ENCODE measurements at regions not wholly inside any gene's neighbourhood (a gene's known extent, or its start where the extent isn't known, plus 50 kb on each side); places are given as distances from the start of the nearest gene placed in this dataset.

DNA sequence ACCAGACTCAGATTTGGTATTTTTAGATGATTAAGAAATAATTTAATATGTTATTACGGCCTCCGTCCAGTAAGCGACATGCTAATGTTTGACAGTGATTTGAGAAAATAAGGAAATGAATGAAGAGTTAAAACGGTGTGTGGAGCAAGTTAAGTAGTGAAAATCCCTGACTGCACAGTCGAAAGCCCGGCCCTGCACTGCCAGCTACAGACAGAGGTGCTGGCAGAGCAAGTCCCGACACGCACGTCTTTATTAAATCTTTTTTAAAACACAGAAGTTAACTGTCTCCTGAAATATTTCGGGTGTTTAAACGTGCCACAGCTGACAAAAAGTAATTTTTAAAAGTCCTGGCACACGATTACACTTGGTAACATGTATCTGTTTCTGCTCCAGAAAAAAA lies 293.4 kb upstream of the RNF32 start:
- ChIA-PET CTCF (no interaction called here), POLR2A (no interaction called here)
- no peaks in the 10 kb centered on the region for H3K4me1 Mint-ChIP-seq (ENCODE audit: insufficient read depth, unreplicated experiment)
- H3K27ac Mint-ChIP-seq (ENCODE audit: low read depth, unreplicated experiment): no peak overlapping the region
- intact Hi-C loops (cut with micrococcal nuclease): no loop called here
- TF ChIP-seq, protein P1, sequence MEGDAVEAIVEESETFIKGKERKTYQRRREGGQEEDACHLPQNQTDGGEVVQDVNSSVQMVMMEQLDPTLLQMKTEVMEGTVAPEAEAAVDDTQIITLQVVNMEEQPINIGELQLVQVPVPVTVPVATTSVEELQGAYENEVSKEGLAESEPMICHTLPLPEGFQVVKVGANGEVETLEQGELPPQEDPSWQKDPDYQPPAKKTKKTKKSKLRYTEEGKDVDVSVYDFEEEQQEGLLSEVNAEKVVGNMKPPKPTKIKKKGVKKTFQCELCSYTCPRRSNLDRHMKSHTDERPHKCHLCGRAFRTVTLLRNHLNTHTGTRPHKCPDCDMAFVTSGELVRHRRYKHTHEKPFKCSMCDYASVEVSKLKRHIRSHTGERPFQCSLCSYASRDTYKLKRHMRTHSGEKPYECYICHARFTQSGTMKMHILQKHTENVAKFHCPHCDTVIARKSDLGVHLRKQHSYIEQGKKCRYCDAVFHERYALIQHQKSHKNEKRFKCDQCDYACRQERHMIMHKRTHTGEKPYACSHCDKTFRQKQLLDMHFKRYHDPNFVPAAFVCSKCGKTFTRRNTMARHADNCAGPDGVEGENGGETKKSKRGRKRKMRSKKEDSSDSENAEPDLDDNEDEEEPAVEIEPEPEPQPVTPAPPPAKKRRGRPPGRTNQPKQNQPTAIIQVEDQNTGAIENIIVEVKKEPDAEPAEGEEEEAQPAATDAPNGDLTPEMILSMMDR (IDR thresholded peaks at IDR 0.05; ENCODE audit: unreplicated experiment): no peak
- no peaks in the 10 kb centered on the region for H3K36me3 Mint-ChIP-seq (ENCODE audit: insufficient read depth, unreplicated experiment)
- H3K27me3 Mint-ChIP-seq (ENCODE audit: insufficient read depth, unreplicated experiment): no peaks in the 10 kb centered on the region
- no TSS peak for BruUV-seq (replicated peaks)
- DNase-seq (ENCODE audit: unreplicated experiment): no peak
- no peaks in the 10 kb centered on the region for H3K9me3 Mint-ChIP-seq (ENCODE audit: unreplicated experiment)
- peak overlapping the region; percentile 7 for H3K4me3 Mint-ChIP-seq (ENCODE audit: unreplicated experiment)

DNA sequence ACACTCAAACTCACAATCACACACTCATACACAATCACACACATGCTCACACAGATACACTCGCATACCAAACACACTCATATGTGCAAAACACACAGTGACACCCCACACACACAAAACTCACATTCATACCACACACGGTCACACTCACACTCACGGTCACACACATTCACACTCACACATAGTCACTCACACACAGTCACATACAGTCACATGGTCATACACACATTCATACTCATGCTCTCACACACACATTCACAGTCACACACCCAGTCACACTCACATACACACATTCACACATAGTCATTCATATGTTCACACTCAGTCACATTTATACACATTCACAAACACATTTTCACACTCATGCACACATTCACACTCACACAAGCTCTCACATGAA lies 296.0 kb upstream of the RNF32 start:
- H3K27me3 Mint-ChIP-seq (ENCODE audit: insufficient read depth, unreplicated experiment): no peaks in the 10 kb centered on the region
- TF ChIP-seq, protein P1 (IDR thresholded peaks at IDR 0.05; ENCODE audit: unreplicated experiment): no peak
- H3K36me3 Mint-ChIP-seq (ENCODE audit: insufficient read depth, unreplicated experiment): no peaks in the 10 kb centered on the region
- no peaks in the 10 kb centered on the region for H3K4me1 Mint-ChIP-seq (ENCODE audit: insufficient read depth, unreplicated experiment)
- ChIA-PET POLR2A (no interaction called here), CTCF (no interaction called here)
- no peak overlapping the region for H3K4me3 Mint-ChIP-seq (ENCODE audit: unreplicated experiment)
- intact Hi-C loops (cut with micrococcal nuclease): no loop called here
- DNase-seq (ENCODE audit: unreplicated experiment): no peak
- H3K27ac Mint-ChIP-seq (ENCODE audit: low read depth, unreplicated experiment): no peak overlapping the region
- BruUV-seq (replicated peaks): no TSS peak
- H3K9me3 Mint-ChIP-seq (ENCODE audit: unreplicated experiment): no peaks in the 10 kb centered on the region

DNA sequence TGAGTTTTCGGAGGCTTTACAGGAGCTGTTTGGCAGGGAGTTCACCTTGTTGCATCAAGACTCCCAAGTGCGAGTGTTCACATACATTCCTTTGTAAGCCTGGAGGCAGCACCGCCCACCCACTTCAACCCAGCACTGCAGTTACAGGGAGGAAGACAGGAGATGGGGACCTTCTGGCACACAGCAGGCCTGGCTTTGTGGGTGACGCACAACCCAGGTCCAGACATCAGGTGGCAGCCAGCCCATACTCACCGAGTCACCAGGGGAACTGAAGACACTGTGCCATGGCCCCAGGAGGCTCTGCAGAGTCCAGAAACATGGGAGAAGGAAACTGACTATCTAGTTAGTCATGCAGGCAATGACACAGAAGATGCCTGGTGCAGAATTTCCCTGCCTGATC lies 305.9 kb upstream of the RNF32 start:
- H3K27ac Mint-ChIP-seq (ENCODE audit: low read depth, unreplicated experiment): no peak overlapping the region

DNA sequence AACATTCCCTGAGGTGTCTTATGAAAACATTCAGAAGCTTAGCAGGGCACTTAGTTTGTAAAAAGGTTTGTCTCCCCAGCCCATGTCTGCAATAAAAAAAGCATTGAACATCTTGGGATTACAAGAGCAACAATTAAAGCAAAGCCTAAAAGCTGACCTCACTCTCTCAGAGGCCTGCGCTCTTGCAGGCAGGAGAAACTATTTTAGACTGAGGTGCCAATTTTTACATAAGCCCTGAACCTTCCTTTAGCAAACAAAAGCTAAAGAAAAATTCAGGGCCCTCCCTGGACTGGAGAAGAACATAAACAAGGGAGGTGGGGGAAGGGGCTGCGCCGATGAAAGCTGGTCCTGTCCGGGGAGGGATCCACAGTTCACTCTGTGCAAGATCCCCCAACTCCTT lies 312.7 kb upstream of the RNF32 start:
- ChIA-PET POLR2A (interaction anchor here (0.7 to 1.3 kb wide), 2 partner anchors 16 to 145 kb away, joined by 3 read pairs; no protein-coding TSS in a partner anchor), CTCF (no interaction called here)
- Mint-ChIP-seq H3K9me3 (ENCODE audit: unreplicated experiment) (peaks cover 10% of the 10 kb centered on the region), H3K4me3 (ENCODE audit: unreplicated experiment) (no peak overlapping the region), H3K27ac (ENCODE audit: low read depth, unreplicated experiment) (no peak overlapping the region), H3K27me3 (ENCODE audit: insufficient read depth, unreplicated experiment) (no peaks in the 10 kb centered on the region), H3K36me3 (ENCODE audit: insufficient read depth, unreplicated experiment) (no peaks in the 10 kb centered on the region), H3K4me1 (ENCODE audit: insufficient read depth, unreplicated experiment) (no peaks in the 10 kb centered on the region)
- intact Hi-C loops (cut with micrococcal nuclease): no loop called here
- TF ChIP-seq, protein P1 (IDR thresholded peaks at IDR 0.05; ENCODE audit: unreplicated experiment): no peak
- DNase-seq (ENCODE audit: unreplicated experiment): no peak
- no TSS peak for BruUV-seq (replicated peaks)

More for the DNA sequence above, 305.9 kb upstream of the RNF32 start:
- TF ChIP-seq, protein P1 (IDR thresholded peaks at IDR 0.05; ENCODE audit: unreplicated experiment): no peak
- intact Hi-C loops (cut with micrococcal nuclease): loop anchor here (10.0 kb wide), 1 partner anchor 140 kb away; no protein-coding TSS in a partner anchor
- Mint-ChIP-seq H3K36me3 (ENCODE audit: insufficient read depth, unreplicated experiment) (no peaks in the 10 kb centered on the region), H3K4me3 (ENCODE audit: unreplicated experiment) (no peak overlapping the region), H3K27me3 (ENCODE audit: insufficient read depth, unreplicated experiment) (peaks cover 10% of the 10 kb centered on the region), H3K4me1 (ENCODE audit: insufficient read depth, unreplicated experiment) (no peaks in the 10 kb centered on the region), H3K9me3 (ENCODE audit: unreplicated experiment) (peaks cover 10% of the 10 kb centered on the region)
- ChIA-PET POLR2A (no interaction called here), CTCF (interaction anchor here (0.5 to 1.0 kb wide), 5 partner anchors 34 to 527 kb away, joined by 3 read pairs; no protein-coding TSS in a partner anchor)
- BruUV-seq (replicated peaks): no TSS peak
- DNase-seq (ENCODE audit: unreplicated experiment): peak; percentile 72

Data from MCF 10A (cell line).